Posterior vena cava (tissue), 2 donors: ENCODE measurements at regions not wholly inside any gene's neighbourhood (a gene's known extent, or its start where the extent isn't known, plus 50 kb on each side); places are given as distances from the start of the nearest gene placed in this dataset.

Experiments used
- DNase-seq: peaks from one replicate; pipeline ENCODE4 v3.0.0-alpha.2; 2020; ENCODE audit warnings: low spot score
- intact Hi-C, 2 donors: fragments of 100-400 bp; cut with DNase I; formaldehyde crosslinking; loops; one replicate each; pipeline versions ENCODE4 v1.14.1 to v1.14.2; 2022 to 2023
- microRNA-seq, 2 donors: library from miRNA; unstranded; fragments of <30 nt; microRNA quantifications; one replicate each; pipeline ENCODE4 v1.2.0, GENCODE V29; 2020 to 2021; ENCODE audit warnings: borderline microRNAs expressed in 2 of 2
- donor health status: DM: yes; HTN: yes; CAD: no.
- donor health status: DM: yes; HTN: yes; CAD: no.

DNA sequence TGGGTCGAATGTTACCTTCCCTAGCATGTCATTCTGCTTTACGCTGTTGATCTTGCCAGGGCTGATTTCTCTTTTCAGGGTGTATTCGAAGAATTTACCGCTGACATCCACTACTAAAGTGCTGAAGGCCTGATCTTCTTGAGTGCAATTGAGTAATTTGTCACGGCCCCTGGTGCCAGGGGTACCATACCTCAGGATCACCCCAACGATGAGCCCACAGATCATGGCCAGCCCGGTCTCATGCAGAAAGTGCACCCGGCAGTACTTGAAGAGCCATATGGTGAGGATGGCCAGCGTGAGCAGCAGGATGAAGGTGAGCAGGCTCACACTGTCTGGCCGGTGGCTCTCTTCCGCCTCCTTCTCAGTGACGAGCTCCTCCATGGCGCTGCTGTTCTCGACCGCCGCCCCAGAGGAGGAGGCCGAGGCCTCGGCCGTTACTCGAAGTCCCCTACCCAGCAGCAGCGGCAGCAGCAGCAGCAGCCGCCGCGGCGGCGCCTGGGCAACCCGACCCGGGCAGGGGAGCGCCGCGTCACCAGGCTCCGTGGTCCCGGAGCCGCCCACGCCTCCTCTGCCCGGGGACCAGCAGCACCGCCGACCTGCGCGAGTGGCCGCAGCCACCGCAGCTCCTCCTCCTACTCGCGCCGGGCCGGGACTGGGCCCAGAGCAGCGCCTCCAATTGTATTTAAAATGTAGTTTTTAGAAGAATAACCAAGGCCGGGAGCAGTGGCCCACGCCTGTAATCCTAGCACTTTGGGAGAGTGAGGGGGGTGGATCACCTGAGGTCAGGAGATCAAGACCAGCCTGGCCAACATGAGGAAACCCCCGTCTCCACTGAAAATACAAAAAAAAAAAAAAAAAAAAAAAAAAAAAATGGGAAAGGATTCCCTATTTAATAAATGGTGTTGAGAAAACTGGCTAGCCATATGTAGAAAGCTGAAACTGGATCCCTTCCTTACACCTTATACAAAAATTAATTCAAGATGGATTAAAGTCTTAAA is 58.5 kb upstream of the TMPO start:
- intact Hi-C loops, result no loop called here

DNA sequence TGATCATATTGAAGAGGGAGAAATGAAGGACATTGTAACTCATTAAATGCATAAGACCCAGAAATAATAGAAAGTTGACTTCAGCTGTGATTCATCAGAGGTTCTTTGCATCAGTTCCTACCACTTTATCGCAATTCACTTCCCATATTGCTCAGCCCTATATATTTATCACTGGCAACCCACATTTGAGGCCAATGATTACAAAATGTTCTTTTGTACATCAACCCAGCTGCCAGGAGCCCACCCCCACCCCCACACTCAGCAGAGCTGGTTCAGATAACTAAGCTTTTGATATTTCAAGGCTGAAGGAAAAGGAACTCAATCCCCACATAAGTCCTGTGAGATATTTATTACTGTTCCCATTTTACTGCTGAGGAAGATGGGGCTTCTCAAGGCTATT is 51.2 kb upstream of the TMPO start:
- intact Hi-C loops, result no loop called here
- DNase-seq, result no peak

More for the DNA sequence above, 58.5 kb upstream of the TMPO start:
- DNase-seq, result peak; percentile 83

DNA sequence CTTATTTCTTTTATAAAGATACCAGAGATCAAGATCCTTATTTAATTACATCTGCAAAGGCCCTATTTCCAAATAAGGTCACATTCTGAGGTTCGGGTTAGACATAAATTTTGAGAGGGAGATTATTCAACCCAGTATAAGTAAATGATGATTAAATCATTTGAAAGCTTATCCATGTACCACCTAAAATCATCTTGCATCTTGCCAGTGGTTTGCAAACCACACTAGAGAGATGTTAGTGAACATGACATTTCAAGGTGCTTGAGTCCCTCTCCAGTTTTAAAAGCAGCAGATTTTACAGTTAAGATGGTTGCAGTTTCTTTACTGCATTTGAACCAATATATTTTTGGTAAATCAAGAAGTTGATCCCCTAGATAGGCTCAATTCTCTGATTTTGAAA is 49.9 kb upstream of the TMPO start:
- no peak for DNase-seq
- intact Hi-C loops, result no loop called here

Small RNA genes lying in the stretch of these regions (microRNA-seq; reads per million reads assigned to microRNA genes)
- 0 reads per million in 2 donors for gene MIR4303
- 0 reads per million in 2 donors for gene MIR4495
